Thyroid gland (tissue), 4 donors: ENCODE measurements at regions not wholly inside any gene's neighbourhood (a gene's known extent, or its start where the extent isn't known, plus 50 kb on each side); places are given as distances from the start of the nearest gene placed in this dataset.

Source experiments
- CTCF ChIP-seq, 6 experiments: fragments of 200-600 bp in 3 of 6; fragments of 450-650 bp in 3 of 6; sonication (generic) in 3 of 6; IDR thresholded peaks; one replicate each; pipeline ENCODE4 v1.5.1; 2016 to 2019; ENCODE audit warnings: antibody characterized with exemption in 6 of 6, mild to moderate bottlenecking in 2 of 6, inconsistent platforms in 1 of 6, moderate library complexity in 1 of 6
- POLR2A ChIP-seq, 2 donors: fragments of 450-650 bp; IDR thresholded peaks; one replicate each; pipeline ENCODE4 v1.6.1; 2017; ENCODE audit warnings: antibody characterized with exemption in 2 of 2, mild to moderate bottlenecking in 2 of 2, moderate library complexity in 1 of 2

DNA sequence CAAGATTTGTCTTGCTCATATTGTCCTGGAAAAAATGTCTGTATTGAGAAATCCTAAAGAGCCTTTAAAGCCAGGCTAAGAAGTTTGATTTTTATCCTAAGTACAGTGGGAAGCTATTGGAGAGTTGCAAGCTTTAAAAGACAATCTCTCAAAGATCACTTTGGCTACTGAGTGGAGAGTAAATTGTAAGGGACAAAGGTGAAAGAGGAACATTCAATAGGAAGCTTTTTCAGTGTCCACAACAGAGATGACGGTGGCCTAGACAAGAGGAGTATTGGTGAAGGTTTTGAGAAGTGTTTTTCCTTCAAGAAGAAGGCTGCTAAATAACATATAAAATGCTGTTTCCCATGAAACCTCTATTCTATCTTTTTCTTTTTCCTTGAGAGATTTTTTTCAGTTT lies 249.5 kb upstream of the IL12A start:
- no peak for TF ChIP-seq POLR2A (IDR thresholded peaks at IDR 0.05)
- no peak for TF ChIP-seq CTCF (IDR thresholded peaks at IDR 0.05)
